GM19468 (cell line): ENCODE measurements at regions not wholly inside any gene's neighbourhood (a gene's known extent, or its start where the extent isn't known, plus 50 kb on each side); places are given as distances from the start of the nearest gene placed in this dataset.

Source experiments
- ATAC-seq: cut with Tn5 transposase; IDR thresholded peaks from one replicate; pipeline ENCODE4 v1.9.1; 2021; ENCODE audit warnings: mild to moderate bottlenecking, moderate library complexity, moderate number of reproducible peaks; ENCODE audit not compliant: unreplicated experiment; ENCODE audit errors: extremely low read depth

DNA sequence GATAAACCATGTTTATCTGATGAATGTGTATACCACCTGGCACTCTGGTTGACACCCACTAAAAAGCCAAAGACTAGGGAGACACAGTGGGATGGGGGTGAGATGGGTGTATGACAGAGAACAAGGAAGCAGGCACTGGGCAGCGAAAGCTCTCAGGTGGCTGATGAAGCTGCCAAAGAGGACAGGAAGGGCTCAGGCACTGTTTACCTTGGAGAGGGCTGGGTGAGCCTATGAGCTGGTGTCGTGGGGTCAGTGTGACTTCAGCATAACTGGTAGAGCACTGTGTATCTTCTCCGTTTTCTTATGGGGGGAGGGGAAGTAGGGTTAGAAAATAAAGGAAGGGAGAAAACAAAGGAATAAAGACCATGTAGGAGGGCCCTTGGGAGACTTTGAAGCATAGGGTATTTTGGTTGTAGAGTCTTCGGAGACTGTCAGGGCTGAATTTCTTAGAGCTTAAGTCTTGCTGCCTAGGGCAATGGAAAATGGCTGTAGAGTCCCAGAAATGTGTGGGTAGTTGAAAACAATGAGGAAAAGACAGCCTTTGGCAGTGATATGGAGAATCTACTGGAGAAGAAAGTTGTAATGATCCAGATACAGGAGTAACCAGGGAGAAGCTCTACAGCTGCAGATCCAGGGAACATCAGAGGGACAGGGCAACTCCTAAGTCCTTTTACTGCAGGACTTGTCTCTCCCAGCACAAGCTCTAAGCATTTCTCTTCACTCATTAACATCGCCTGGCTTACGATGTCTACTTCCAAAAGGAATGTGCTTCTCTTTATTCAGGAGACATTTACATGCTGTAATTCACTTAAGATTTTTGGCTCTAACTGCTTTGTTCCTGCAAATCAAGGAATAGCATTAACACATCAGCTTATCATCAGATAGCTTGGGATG lies 120.0 kb downstream of the AQP4 start:
- ATAC-seq, result no peak

DNA sequence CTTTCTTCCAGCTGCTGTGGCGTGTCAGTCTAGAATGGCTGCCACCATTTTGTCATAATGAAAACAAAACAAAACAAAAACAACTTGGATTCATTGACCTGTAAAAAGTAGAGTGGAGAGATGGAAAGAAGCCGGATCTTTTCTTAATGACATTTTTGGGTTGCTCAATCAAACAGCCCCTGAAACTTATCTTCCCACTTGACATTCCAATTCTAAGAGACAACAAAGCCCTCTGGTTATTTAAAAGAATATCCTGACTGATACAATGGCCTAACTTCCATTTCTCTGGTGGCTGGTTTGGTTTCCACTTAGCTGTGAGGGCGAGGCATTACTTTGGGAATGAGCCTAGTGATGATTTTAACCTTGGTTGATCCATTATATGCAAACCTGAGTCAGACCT lies 123.7 kb downstream of the AQP4 start:
- no peak for ATAC-seq

DNA sequence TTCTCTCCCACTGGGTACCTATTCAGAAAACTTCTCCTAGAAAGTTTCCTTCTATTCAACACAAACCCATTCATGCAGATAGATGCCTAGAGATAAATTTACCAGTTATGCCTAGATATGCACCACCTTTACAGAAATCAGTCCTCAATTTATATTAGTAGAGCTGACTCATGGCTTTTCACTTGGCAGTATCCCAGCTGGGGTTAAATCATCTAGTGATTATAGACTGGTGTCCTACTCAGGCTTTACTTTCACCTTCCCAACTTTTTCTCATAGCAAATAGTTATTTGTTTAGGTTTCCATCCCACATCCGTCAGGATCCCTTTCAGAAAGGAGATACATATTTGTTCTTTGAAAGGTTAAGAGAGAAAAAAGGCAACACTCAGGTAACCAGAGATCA lies 124.5 kb downstream of the AQP4 start:
- ATAC-seq, result no peak

DNA sequence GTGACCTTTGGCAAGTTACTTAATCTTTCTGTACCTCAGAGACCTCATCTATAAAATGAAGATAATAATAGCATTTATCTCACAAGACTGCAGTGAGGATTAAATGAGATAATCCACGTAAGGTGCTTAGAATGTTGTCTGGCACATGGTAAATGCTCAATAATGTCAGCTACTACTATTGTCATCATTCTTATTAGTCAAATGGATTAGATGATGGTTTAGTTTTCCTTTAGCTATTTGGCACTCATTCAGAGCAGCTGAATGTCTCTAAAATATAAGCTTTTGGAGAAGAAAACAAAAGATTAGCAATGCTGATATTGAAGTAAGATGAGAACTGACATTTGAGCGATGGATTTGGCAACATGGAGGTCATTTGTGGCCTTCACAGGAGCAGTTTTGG lies 125.1 kb downstream of the AQP4 start:
- no peak for ATAC-seq

DNA sequence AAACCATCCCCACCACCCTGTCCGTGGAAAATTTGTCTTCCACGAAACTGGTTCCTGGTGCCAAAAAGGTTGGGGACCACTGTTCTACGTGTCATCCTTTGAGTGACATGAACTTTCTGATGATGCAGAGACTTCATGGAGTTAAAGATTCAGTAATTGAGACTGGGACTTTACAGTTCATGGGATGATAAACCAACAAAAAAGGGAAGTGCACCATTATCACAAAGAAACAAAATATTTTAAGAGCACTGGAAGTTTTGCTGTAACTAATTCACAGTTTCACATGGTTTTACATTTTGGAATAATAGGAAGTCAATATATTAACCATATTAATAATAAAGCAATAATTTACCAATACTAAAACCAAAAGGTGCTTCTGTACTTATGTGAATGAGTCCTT lies 126.8 kb downstream of the AQP4 start:
- no peak for ATAC-seq

DNA sequence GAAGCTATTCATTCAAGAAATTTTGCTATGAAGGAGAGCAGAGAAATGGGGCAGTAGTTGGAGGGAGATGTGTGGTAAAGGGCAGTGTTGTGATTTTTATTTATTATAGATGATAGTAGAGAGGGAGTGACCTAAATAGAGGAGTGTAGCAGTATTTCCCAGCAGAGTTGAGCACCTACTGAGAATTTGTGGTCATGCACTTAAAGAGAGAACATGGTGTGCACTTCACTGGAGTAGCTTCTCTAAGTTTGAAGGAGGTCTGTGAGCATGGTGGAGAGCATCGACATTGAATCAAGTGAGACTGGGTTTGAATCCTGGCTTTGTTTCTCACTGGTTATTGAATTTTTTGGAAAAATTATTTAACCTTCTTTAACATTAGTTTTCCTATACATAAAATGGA lies 129.2 kb downstream of the AQP4 start:
- no peak for ATAC-seq

DNA sequence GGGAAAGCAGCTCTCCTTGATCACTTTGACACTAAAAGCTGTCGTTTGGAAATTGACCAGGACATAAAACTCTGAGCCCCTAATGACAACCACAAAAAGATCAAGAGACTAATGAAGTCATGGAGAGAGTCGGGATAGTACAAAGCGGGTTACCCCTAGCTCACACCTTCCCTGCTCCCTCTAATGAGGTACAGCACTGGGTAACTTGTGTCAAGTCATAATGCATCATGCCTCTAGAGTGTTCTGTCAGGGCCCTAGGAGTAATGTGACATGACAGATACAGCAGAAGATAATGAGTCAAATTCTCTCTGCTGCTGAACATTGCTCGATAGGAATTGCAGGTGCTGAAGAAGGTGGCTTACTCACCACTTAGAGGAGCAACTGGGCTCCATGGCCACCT lies 130.7 kb downstream of the AQP4 start:
- no peak for ATAC-seq

DNA sequence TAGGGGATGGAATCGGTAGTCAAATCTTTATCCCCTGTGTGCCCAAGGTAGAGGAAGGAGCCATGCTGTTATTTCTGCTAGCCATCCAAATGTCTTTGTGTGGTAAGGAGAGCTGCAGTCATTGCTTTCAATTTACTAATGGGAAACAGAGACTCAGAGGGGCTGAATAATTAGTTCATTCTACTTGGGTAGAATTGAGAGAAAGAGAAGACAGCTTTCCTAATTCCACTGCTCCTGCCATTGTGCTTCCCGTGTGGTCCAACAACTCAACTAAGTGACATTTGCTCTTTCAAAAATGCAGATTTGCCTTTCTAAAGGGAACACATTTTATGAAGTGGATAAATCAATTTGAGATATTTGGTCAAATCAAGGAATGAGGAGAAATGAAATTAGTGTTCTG lies 136.1 kb downstream of the AQP4 start:
- ATAC-seq, result no peak

DNA sequence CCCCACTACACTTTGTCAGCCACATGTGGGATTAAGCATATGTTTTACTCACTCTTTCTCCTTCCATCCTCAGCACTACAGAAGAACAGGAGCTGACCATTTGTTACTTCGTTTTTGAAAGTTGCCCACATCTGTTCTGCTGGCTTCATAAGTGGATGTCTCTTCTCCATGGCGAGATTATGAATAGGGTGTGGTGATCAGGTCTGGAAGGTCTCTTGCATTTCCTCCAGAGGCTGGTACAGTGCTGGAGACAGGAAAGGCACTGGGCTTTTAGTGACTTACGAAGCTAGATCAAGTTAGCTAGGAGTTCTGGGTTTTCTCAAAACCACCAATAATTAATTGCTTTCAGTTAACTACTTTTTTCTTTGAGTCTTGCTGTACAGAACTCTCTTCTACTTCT lies 136.5 kb downstream of the AQP4 start:
- no peak for ATAC-seq

DNA sequence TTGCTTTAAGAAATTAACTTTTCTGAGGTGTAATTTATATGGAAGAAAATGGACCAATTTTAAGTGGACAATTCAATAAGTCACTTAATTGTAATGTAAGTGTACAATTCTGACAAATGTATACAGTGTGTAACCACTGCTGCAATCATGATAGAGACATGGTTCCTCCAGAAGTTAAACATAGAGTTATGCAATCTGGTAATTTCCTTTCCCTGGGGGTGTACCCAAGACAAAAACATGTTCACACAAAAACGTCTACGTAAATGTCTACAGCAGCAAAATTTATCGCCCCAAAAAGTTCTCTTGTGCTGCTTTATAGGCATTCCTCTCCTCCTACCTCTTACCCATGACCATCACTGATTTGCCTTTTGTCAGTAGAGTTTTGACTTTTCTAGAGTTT lies 141.5 kb downstream of the AQP4 start:
- no peak for ATAC-seq

DNA sequence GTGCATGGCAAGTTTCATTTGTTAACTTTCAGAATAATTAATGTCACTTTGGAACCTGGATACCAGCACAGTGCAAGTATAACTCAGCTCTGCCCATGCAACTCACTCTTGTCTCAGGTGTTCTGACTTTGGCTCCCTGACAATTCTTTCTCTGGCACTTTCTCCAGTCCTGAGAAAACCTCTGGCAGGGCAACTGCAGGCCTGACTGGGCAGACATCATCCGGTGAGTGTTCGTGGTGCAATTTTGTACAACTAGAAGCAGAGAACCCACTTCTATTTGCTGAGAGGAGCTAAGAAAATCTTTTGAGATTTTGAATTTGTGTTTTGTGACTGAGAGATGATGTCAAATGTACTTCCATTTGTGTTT lies 143.0 kb downstream of the AQP4 start:
- no peak for ATAC-seq

DNA sequence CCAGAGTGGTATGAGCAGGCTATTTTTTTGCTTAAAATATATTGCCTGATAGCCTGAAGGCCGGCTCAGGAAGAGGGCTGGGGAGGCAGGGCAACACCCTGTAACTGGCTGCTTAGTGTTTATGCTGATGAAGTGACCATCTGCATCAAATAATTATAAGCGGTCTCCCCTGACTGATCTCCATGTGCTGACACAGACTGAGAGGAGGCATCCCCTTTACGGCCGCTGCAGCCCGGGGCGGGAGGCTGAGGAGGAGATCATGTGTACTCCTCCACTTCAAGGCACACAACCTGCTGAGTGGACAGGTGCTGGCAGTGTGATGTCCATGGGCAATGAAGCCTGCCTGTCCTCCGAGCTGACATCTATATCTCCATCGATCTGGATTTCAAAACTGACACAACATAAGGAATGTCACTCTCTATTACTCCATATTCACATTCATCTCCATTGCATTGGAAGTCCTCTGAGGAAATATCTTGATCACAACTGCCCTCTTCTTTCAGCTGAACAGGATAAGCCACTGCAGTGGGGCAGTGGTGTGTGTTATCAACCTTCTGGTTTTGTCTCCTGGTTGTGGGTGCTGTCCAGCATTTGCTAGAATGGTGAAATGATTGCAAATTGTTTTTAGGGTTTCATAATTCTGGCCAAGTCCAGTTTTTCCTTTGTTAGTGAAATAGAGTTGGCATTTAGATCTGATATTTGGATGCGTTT lies 143.5 kb downstream of the AQP4 start:
- no peak for ATAC-seq

DNA sequence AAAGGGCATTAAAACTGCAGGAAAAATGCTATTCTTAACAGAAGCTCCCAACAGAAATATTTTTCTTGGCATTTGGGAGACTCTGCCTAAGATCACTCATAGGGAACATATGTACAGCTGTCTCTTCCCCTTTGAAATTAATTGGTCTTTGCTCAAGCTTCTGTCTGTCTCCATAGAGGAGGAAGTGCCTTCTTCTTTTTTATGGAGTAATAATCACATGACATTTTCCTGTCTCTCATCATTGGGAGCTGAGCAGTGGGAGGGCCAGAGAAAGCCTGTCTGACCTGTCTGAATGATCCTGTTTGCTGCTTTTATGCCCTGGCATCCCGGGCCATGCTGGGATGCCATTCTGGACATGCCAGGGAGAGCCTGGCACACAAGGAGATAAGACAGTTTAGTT lies 145.6 kb downstream of the AQP4 start:
- no peak for ATAC-seq

DNA sequence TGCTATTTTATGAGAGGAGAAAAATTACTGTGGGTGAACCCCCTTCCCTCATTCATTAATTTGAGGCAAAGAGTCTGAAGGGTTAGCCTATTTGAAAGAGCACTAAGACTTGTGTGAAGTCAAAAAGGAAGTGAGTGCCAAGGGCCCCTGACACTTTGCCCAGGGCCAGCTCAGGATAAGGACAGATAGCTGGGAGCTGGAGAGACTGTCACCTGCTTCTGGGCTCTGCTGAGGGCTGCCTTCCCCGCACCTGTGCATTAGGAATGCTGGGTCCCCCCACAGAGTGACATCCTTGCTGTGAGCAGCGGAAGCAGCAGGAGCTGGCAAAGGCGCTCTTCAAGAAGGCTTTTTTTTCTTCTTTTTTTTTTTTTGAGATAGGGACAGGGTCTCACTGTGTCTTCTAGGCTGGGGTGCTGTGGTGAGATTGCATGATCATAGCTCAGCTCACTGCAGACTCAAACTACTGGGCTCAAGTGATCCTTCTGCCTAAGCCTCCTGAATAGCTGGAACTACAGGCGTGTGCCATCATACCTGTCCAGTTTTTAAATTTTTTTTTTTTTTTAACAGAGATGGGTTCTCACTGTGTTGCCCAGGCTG lies 148.3 kb downstream of the AQP4 start:
- ATAC-seq, result no peak

DNA sequence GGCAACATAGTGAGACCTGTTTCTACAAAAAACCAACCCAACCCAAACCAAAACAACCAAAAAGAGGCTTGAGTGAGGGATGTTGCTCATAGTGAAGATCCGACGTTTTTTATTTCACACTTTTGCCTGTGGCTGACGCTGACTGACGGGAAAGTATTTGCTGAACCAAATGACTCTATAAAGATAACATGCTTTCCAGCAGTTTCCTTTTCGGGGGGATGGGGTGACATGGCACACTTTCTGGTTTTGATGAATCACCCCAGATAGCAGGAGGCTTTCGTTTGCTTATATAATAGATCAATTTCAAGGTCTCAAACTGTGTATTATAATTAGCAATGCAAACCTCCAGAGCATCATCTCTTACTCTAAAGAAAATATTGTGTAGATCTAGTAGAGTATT lies 150.8 kb downstream of the AQP4 start:
- no peak for ATAC-seq

DNA sequence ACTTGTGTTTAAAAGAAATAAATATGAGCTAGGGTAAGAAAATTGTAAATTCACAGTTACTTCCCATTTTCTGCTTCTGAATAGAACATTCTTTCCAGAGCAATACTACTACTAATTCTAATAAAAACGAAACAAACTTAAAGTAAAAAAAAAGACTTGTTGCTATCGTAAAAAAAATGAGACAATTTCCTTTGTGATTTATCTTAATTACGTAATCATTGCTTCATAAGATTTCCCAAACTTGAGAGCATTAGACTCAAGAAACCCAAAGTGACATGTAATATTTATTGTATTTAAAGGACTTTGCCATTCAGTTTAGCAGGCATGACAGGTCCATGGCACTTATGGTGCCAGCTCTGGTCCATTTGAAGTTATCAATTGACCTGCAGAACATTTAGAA lies 153.8 kb downstream of the AQP4 start:
- ATAC-seq, result no peak

DNA sequence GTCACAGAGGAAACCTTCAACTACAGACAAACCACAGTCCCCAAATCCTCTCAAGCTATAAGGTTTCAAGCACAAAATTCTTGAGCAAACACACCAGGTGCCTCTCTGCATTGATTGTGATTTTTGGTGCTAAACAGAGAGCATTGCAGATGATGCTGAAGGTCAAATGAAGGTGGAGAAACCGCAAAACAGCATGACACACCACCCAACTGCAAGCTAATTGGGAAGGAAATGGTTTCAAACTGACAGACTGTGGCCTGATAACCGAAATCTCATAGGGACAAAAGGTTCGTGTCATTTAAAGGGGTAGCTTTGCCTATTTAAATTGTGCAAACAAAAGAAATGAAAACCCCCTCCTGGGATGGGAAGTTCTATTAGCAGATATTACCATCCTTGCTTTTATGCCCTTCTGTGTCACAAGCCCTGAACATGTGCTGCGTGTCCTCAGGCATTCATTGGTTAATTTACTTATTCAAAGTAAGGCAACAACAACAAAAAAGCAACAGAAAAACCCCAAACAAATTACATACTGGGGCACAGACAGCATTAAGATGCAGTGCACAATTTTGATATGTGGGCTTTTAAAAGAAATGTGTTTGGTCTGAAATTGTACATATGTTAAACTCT lies 154.9 kb downstream of the AQP4 start:
- ATAC-seq, result peak; percentile 44

DNA sequence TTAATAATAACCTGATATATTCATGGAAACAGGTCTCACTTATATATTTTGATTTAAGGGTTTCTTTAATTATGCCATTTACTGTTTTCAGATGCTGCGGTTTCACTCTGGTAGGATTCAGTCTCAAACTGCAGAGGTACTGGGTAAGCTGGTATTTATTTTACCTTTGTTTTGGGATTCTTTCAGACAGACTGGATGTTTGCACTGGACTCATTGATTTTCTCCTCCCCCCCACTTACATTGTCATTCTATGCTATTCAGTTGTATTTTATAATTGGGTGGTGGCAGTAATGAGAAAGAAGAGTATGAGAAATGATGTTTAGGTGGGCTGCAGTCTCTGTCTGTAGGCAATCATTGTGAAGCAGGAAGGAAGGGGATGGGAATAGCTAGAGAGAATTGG lies 155.6 kb downstream of the AQP4 start:
- no peak for ATAC-seq

DNA sequence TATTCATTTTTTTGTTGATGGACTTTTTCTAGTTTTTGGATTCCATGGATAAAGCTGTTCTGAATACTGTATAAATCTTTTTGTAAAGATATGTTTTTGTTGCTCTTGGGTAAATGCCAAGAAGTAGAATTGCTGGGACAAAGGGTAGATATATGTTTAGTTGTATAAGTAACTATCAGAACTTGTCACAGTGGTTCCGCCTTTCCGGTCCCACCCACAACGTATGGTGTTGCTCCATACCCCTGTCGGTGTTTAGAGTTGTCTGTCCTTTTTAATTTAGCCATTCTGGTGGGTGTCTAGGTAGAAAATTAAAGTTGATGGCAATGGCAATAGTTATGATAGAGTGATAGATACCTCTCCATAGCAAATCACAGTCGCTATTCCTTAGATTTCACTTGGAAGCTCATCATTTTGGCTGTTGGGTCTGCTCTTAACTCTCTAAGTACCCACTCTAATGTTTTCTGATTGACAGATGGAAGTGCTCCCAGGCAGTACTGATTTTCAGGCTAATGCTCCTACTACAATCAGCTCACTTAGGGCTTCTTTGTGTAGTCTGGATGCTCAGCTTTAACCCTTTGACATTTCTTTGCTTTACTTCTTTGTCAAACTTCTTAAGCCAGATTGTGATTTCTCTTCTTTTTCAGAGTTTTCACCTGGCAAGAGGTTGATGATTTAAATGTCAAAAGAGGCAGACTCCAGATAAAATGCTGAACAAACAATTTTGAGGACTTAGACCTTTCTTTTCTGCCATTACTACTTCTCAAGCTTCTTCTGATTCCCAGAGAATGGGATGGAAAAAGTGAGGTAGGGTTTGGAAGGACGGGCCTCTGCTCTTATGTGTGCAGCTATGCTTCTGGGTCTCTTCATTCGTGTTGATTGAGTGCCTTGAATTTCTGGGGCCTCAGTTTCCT lies 156.4 kb downstream of the AQP4 start:
- no peak for ATAC-seq

DNA sequence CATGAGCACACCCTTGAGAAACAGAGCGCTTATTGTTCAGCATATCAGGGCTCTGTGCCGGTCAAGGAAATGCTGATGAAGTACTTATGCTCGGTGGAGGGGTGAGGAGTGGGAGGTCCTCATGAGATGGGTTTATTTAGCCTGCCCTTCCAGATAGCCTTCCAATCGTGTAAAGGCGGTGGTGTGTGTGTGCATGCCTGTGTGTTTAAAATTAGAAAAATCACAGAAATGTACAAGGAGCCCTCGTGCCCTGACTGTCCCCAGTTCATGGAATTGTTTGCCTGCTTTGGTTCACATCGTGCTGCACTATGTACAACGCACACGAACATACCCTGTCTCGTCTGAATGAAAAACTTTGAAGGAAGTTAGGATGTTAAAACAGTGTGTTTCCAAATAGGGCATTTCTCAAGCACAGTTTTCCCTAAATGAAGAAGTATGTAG lies 158.6 kb downstream of the AQP4 start:
- ATAC-seq, result no peak
